ENCODE measurements at regions not wholly inside any gene's neighbourhood (a gene's known extent, or its start where the extent isn't known, plus 50 kb on each side); places are given as distances from the start of the nearest gene placed in this dataset.

DNA sequence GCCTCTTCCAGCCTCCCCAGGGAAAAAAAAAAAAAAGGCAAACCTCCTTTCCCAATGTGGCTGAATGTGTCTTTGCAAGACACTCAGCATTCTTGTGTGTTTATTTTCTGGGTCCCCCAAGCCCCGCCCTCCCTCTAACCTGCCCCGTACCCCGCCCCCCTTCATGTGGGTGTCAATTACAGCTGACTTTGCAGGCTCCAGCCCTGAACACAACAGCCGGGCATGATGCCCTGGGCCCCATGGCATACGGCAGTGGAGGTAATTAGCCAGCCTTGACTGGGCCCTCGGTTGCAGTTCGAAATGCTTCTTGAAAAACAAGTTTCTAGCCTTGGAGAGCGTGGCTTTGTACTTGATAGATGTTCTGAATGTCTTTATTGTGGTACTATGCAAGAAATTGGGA lies 354.7 kb upstream of the RBFOX1 start:
- H3K4me1 ChIP-seq (ENCODE audit: control insufficient read depth in 1 of 2, insufficient read depth in 2 of 2, low read length in 2 of 2) = no peaks in the 10 kb centered on the region
- no peak overlapping the region for H2AFZ ChIP-seq (ENCODE audit: low read depth, low read length, poor library complexity, severe bottlenecking)
- DNase-seq (ENCODE audit: low read depth, low spot score) (no peak), ATAC-seq (no peak)
- H4K20me1 ChIP-seq (ENCODE audit: insufficient read depth) = no peaks in the 10 kb centered on the region
- no peaks in the 10 kb centered on the region for H3K36me3 ChIP-seq (ENCODE audit: control insufficient read depth in 1 of 2, insufficient read depth in 2 of 2, low read length in 2 of 2)
- no peak overlapping the region for H3K4me3 ChIP-seq (replicated peaks in 1 of 2; ENCODE audit: low read depth in 1 of 2, low read length in 2 of 2)
- POLR2A ChIA-PET = no interaction called here
- no peaks in the 10 kb centered on the region for H3K79me2 ChIP-seq (ENCODE audit: insufficient read depth, low read length)
- no peaks in the 10 kb centered on the region for H3K27me3 ChIP-seq (ENCODE audit: insufficient read depth, low read length)
- H3K4me2 ChIP-seq (ENCODE audit: low read length) = no peak overlapping the region
- H3K9ac ChIP-seq (ENCODE audit: low read length) = no peak overlapping the region
- no TSS peak for BruUV-seq (replicated peaks)
- CTCF ChIA-PET = no interaction called here
- no peaks in the 10 kb centered on the region for H3K9me3 ChIP-seq (ENCODE audit: control insufficient read depth in 1 of 2, insufficient read depth in 1 of 2, low read depth in 1 of 2, low read length in 2 of 2)
- RAD21 ChIA-PET (ENCODE audit: low non-redundant PET in 1 of 2, low total read pairs in 2 of 2, uncharacterized antibody in 2 of 2, unreplicated experiment in 2 of 2) = no interaction called here
- no peaks in the 10 kb centered on the region for H3K9me2 ChIP-seq (ENCODE audit: insufficient read depth)
- TF ChIP-seq YY1 (IDR thresholded peaks at IDR 0.05; ENCODE audit: extremely low read depth, insufficient replicate concordance, low read depth, low read length) (no peak), ZNF274 (IDR thresholded peaks at IDR 0.05; ENCODE audit: low read depth, low read length) (no peak), ZFX (IDR thresholded peaks at IDR 0.05) (no peak), JUND (IDR thresholded peaks at IDR 0.05) (no peak), TCF7L2 (IDR thresholded peaks at IDR 0.05; ENCODE audit: borderline replicate concordance, extremely low read depth, insufficient read depth, insufficient read length) (no peak), SRF (IDR thresholded peaks at IDR 0.05; ENCODE audit: low read depth) (no peak), ELF1 (IDR thresholded peaks at IDR 0.05; ENCODE audit: borderline replicate concordance, low read depth) (no peak), SP1 (IDR thresholded peaks at IDR 0.05; ENCODE audit: low read depth) (no peak), EGR1 (IDR thresholded peaks at IDR 0.05; ENCODE audit: low read depth) (no peak), CBX3 (IDR thresholded peaks at IDR 0.05; ENCODE audit: low read depth) (no peak), CEBPB (IDR thresholded peaks at IDR 0.05; ENCODE audit: low read depth) (no peak)
- TF ChIP-seq, protein P1, sequence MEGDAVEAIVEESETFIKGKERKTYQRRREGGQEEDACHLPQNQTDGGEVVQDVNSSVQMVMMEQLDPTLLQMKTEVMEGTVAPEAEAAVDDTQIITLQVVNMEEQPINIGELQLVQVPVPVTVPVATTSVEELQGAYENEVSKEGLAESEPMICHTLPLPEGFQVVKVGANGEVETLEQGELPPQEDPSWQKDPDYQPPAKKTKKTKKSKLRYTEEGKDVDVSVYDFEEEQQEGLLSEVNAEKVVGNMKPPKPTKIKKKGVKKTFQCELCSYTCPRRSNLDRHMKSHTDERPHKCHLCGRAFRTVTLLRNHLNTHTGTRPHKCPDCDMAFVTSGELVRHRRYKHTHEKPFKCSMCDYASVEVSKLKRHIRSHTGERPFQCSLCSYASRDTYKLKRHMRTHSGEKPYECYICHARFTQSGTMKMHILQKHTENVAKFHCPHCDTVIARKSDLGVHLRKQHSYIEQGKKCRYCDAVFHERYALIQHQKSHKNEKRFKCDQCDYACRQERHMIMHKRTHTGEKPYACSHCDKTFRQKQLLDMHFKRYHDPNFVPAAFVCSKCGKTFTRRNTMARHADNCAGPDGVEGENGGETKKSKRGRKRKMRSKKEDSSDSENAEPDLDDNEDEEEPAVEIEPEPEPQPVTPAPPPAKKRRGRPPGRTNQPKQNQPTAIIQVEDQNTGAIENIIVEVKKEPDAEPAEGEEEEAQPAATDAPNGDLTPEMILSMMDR (IDR thresholded peaks at IDR 0.05 in 2 of 3, conservative IDR thresholded peaks at IDR 0.05 in 1 of 3; ENCODE audit: borderline replicate concordance in 1 of 3, insufficient read depth in 1 of 3, low read depth in 2 of 3, low read length in 2 of 3) = no peak
- TF ChIP-seq, protein P2, sequence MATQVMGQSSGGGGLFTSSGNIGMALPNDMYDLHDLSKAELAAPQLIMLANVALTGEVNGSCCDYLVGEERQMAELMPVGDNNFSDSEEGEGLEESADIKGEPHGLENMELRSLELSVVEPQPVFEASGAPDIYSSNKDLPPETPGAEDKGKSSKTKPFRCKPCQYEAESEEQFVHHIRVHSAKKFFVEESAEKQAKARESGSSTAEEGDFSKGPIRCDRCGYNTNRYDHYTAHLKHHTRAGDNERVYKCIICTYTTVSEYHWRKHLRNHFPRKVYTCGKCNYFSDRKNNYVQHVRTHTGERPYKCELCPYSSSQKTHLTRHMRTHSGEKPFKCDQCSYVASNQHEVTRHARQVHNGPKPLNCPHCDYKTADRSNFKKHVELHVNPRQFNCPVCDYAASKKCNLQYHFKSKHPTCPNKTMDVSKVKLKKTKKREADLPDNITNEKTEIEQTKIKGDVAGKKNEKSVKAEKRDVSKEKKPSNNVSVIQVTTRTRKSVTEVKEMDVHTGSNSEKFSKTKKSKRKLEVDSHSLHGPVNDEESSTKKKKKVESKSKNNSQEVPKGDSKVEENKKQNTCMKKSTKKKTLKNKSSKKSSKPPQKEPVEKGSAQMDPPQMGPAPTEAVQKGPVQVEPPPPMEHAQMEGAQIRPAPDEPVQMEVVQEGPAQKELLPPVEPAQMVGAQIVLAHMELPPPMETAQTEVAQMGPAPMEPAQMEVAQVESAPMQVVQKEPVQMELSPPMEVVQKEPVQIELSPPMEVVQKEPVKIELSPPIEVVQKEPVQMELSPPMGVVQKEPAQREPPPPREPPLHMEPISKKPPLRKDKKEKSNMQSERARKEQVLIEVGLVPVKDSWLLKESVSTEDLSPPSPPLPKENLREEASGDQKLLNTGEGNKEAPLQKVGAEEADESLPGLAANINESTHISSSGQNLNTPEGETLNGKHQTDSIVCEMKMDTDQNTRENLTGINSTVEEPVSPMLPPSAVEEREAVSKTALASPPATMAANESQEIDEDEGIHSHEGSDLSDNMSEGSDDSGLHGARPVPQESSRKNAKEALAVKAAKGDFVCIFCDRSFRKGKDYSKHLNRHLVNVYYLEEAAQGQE (IDR thresholded peaks at IDR 0.05; ENCODE audit: low read depth) = no peak
- TF ChIP-seq, protein P3, sequence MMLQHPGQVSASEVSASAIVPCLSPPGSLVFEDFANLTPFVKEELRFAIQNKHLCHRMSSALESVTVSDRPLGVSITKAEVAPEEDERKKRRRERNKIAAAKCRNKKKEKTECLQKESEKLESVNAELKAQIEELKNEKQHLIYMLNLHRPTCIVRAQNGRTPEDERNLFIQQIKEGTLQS (IDR thresholded peaks at IDR 0.05) = no peak
- TF ChIP-seq, protein P4, sequence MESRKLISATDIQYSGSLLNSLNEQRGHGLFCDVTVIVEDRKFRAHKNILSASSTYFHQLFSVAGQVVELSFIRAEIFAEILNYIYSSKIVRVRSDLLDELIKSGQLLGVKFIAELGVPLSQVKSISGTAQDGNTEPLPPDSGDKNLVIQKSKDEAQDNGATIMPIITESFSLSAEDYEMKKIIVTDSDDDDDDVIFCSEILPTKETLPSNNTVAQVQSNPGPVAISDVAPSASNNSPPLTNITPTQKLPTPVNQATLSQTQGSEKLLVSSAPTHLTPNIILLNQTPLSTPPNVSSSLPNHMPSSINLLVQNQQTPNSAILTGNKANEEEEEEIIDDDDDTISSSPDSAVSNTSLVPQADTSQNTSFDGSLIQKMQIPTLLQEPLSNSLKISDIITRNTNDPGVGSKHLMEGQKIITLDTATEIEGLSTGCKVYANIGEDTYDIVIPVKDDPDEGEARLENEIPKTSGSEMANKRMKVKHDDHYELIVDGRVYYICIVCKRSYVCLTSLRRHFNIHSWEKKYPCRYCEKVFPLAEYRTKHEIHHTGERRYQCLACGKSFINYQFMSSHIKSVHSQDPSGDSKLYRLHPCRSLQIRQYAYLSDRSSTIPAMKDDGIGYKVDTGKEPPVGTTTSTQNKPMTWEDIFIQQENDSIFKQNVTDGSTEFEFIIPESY (IDR thresholded peaks at IDR 0.05; ENCODE audit: extremely low read depth, insufficient replicate concordance, low read length) = no peak
- TF ChIP-seq, protein P5, sequence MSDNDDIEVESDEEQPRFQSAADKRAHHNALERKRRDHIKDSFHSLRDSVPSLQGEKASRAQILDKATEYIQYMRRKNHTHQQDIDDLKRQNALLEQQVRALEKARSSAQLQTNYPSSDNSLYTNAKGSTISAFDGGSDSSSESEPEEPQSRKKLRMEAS (IDR thresholded peaks at IDR 0.05) = no peak
- H3K27ac ChIP-seq (ENCODE audit: low read depth, low read length) = no peak overlapping the region
- intact Hi-C loops (cut with micrococcal nuclease) = no loop called here
